GM19023 (cell line): ENCODE measurements at regions not wholly inside any gene's neighbourhood (a gene's known extent, or its start where the extent isn't known, plus 50 kb on each side); places are given as distances from the start of the nearest gene placed in this dataset.
"Not testable (repeated sequence)": the region's sequence is repeated elsewhere in the genome, so short reads cannot be mapped to it uniquely, and the experiment has no call there.

Experiments
- ATAC-seq: cut with Tn5 transposase; IDR thresholded peaks from one replicate; pipeline ENCODE4 v1.9.1; 2021; ENCODE audit warnings: mild to moderate bottlenecking, moderate library complexity; ENCODE audit not compliant: unreplicated experiment

GRCh38 chr1:208344202-208344857, 100.1 kb upstream of the PLXNA2 start:
- no peak for ATAC-seq

DNA sequence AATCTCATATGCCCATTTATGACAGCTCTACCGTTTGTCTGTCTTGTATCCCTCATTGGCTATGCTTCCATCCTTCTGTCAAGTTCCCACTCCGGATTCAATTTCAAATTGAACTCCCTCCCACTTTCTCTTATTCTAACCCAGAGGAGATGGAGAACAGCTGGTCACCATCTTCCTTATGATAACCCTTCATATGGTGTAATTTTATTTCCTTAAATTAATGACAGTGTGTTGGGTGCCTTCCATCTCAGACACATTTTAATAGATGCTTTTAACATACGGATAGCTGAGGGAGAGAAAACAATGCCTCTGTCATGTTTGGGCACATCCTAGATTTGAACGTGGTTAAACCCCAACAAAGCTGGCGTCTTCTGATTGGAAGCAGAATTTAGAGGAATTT, 103.0 kb upstream of the PLXNA2 start:
- ATAC-seq = no peak

DNA sequence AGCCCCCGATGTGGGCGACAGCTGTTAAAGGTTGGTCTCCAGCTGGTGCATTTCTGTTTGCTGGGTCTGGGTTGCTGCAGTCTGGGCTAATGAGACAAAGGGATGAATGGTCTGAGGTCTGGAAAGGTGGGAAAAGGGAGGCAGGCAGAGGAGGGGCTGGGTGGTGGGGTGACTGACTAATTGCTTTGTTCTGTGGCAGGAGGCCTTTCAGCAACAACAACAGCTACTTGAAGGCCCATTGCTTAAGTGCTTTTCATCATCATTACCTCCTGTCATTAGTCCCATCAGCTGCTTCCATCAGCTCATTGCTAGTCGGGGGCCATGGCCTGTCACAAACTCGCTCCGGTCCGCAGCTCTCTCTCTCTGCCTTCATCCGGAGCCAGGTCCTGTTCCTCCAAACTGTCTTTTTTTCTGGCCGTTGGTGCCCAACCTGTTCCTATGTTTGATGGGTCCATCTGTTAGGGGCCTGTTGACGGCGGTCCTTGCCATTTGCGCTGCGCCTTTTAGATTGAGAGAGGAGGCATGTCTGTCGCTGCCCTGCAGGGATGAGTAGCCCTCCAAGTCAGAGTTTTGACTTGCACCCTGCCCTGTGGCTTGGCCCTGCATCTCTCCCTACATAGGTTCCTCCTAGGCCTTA, 105.6 kb upstream of the PLXNA2 start:
- ATAC-seq = no peak

DNA sequence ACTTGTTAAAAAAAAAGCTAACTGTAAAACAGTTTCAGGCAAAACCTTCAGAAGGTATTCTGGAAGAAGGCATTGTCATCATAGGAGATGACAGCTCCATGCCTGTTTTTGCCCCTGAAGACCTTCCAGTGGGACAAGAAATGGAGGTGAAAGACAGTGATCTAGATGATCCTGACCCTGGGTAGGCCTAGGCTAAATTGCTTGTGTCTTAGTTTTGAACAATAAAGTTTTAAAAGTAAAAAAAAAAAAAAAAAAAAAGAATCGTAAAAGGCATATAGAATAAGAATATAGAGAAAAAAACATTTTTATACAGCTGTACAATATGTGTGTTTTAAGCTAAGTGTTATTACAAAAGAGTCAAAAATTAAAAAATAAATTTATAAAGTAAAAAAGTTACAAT, 106.6 kb upstream of the PLXNA2 start:
- ATAC-seq = no peak

DNA sequence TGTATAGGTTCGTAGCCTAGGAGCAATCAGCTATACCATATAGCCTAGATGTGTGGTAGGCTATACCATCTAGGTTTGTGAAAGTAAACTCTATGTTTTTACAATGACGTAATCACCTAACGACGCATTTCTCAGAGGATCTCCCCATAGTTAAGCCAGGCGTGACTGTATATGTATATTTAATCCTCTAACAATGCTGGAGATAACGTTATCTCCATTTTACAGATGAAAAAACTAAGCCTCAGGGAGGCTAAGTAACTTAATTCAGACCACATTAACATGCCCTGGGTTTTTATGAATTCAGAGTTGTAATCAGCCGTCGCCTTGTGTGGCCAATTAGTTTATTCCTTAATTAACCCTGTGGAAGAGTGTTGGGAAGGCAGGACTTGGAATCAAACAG, 107.7 kb upstream of the PLXNA2 start:
- ATAC-seq = no peak

DNA sequence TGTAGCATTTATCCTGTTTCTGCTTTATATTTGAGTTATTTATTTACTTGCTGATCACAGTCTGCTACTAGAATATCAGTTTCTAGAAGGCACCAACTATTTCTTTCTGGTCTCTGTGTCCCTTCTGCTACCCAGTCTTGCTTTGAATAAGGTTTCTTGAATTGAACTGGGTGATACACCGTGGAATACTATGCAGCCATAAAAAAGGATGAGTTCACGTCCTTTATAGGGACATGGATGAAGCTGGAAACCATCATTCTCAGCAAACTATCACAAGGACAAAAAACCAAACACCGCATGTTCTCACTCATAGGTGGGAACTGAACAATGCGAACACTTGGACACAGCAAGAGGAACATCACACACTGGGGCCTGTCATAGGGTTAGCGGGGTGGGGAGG, 109.6 kb upstream of the PLXNA2 start:
- ATAC-seq = not testable (repeated sequence)

DNA sequence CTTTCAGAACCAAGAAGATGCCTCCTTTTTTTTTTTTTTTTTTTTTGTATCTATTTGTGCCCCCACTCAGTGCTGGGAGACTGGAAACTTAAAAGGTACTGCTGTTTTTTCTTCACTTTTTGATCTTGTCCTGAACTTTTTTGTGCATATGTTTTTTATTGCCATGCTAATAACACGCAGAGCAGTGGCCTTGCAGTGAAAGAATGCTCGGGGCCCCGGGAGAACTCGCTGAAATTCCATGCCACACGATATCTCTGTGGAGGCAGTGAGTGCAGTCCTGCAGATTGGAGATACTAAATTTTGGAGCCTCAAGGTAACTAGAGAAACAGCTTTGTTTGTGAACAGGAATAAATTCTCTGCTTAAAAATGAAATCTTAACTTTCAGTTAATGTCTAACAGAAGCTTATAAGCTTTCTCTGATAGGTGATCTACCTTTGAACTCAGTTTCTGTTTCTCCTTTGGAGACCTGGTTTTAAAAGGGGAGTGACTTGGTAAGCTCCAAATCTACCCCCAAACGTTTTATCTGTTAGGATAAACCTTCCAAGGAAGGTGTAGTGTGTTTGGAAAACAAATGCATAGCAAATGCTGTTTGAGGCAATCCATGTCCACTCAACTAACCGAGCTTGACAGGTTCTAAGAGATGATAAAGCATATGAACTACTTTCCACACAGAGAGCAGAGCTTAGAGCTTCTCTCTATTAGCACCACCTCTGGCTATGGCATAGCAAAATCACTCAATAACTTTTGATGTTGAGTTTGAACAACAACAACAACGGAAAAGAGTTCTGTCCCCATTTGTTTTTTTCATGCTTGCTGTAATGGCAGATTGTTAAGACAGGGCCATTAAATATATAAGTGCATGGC, 113.7 kb upstream of the PLXNA2 start:
- no peak for ATAC-seq

DNA sequence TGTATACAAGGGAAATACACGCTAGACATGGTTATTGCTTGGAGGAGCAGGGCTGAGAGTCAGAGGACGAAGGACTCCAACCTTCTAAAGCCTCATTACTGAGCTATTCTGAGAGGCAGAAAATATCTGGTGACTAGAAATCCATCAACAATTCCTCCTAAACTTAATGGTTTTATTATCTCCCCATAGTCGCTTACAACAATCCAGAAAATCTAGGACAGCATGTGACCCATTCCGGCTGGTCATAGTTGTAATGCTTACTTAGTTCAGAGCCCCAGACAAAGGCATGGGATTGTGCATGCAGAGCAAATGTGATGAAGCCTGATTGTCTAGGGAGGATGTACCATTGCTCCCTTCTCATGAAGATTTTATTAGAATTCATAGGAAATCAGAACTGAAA, 114.5 kb upstream of the PLXNA2 start:
- no peak for ATAC-seq

DNA sequence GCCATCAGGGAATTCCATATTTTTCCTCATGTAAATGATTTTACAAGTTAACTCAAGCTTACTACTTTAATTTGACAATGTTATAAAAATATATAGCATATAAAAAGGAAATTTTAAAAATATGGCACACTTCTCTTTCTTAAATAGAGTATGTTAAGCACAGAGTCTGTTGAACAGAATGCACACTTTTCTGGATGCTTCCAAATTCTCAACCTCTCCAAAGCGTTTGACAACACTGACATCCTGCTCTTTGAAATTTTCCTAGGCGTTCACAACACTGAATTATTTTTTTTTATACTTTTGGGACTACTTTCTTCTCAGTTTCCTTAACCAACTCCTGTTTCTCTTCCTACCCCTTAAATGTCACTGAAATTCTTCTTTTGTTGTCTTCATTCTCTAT, 117.8 kb upstream of the PLXNA2 start:
- ATAC-seq = no peak

GRCh38 chr1:208366559-208366958, 122.4 kb upstream of the PLXNA2 start:
- no peak for ATAC-seq

GRCh38 chr1:208369045-208369444, 124.9 kb upstream of the PLXNA2 start:
- ATAC-seq = no peak

DNA sequence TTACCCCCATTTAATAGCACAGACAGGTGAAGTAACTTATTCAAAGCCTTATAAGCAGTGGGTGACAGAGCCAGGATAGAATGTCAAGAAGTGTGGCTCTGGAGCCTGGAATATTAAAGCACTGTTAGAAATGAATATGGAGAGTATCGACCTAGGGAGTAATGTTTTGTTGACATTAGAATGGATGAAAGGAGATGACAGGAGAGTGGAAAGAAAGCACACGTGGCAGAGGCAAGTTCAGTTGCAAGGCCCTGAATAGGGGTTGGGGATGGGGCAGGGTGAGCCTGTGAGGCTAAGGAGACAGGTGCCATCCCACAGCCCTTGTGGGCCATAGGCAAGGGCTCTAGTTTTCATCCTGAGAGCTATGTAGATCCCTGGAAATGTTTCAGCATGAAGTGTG, 125.5 kb upstream of the PLXNA2 start:
- ATAC-seq = no peak

DNA sequence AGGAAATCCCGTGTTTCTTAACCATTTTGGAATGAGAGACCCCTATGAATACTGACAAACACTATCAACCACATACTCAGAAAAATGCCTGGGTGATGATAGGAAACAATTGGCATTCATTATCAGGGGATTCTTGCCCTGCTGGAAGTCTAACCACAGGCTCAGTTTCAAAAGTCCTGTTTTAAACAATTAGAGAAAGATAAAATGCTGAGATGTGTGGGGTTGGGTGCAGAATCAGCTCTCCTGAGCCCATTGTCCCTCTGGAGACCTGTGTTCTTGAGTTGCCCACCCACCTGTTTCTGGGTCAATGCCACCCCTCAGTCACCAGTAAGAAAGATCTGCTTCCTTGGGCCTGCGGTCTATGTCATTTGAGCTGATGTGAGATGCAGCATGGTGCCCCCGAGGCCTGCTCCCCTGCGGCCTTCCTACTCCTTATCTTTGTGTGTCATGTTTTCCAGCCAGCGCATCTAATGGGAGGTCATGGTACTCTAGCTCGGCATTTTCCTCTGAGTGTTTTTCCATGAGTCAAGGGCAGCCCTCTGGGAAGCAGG, 130.3 kb upstream of the PLXNA2 start:
- no peak for ATAC-seq

DNA sequence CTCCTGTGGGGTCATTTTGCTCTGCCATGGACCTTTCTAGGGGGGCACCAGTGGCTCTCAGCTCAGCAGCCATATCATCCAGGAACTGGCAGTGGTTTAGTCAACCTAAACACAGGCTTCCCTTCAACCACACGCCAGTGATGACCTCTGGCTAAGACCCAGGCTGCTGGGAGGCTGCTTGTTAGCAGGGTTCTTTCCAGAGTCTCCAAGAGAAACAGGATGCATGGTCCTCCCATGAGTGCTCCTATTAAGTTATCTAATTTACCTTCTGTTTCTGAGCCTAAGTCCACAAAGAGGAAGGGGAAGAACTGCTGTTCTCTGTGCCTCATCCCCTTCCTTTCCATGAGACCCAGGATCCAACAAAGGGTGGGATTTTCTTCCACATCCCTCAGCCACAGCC, 137.3 kb upstream of the PLXNA2 start:
- no peak for ATAC-seq

- no peak for ATAC-seq
Measured at GRCh38 chr1:208387908-208388811, 144.0 kb upstream of the PLXNA2 start.

DNA sequence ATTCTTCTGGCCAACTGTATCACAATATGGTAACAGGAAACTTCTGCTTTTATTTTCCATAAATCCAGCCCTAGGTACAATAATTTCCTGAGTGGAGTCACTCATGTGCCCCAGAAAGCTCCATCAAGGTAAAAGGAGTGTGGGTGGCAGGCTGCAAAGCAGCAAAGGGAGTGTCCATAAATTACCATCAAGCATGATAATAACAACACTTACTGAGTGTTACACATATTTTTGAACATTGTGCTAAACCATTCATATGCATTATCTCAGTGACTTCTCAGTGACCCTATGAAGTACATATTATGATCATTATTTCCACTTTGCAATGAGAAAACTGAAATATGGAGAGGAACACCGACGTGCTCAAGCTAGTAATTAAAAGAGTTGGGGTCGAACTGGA, 149.2 kb upstream of the PLXNA2 start:
- ATAC-seq = no peak

GRCh38 chr1:208393826-208394225, 149.6 kb upstream of the PLXNA2 start:
- ATAC-seq = no peak

DNA sequence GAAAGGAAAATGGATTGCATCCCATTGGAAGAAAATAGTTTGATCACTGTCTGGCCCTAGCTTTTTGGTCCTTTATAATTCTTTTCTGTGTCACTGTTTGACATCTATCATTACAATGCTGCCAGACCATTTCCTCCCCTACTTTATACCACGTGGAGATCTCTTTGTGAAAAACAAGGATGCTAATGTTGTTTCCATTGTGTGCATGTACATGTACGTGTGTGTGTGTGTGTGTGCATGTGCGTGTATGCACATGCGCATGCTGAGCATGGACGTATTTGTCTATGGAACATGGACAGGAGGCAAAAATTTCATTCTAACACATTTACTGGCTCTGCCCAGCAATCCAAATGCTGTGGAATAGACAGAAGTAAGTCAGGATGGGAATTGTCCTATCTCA, 153.1 kb upstream of the PLXNA2 start:
- no peak for ATAC-seq

DNA sequence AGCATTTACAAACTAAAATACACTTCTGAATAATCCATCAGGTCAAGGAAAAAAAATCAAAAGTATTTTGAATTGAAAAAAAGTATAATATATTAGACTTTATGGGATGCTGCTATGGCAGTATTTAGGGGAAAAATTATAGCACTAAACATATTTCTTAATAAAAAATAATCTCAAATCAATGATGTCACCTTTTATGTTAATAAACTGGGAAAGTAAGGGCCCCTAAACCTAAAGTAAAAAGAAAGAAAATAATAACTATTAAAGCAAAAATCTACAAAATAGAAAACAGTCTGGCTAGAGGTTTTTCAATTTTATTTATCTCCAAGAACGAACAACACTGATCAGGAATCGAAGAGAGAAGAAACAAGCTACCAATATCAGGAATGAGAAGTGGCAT, 160.8 kb upstream of the PLXNA2 start:
- no peak for ATAC-seq

- ATAC-seq = no peak
Measured at GRCh38 chr1:208409176-208409575, 165.0 kb upstream of the PLXNA2 start.

- no peak for ATAC-seq
Measured at GRCh38 chr1:208410409-208410808, 166.2 kb upstream of the PLXNA2 start.
